ENCODE measurements at regions not wholly inside any gene's neighbourhood (a gene's known extent, or its start where the extent isn't known, plus 50 kb on each side); places are given as distances from the start of the nearest gene placed in this dataset.
A peak's percentile ranks its signal among the peaks of the same experiment; 100 is the strongest.

DNA sequence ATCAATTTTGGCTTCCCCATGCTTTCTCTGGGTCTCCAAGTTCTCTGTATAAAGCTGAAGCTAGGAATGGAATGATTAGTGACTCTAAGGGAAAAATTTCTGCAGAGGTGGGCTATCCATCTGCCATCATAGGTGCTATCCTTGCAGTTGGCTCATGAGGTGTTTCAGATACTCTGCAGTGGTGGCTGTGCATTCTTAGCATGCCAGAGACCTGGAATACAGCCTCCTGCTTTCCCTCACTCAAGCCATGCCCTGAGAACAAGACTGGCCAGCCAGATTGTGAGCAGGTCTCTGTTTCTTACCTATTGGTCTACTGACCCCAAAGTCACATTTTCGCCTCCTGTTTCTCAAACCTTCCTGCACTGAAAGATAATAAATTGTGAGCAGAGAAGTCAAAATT is 719.6 kb downstream of the CCSER2 start:
- no peak for DNase-seq
- Histone ChIP-seq H3K36me3 (replicated peaks in 1 of 2; ENCODE audit: insufficient read depth in 1 of 2, low read depth in 2 of 2) (no peaks in the 10 kb centered on the region), H3K9me3 (no peaks in the 10 kb centered on the region), H3K27ac (no peak overlapping the region), H3K4me1 (no peaks in the 10 kb centered on the region), H3K4me3 (no peak overlapping the region), H3K27me3 (no peaks in the 10 kb centered on the region)
- TF ChIP-seq, protein P1, sequence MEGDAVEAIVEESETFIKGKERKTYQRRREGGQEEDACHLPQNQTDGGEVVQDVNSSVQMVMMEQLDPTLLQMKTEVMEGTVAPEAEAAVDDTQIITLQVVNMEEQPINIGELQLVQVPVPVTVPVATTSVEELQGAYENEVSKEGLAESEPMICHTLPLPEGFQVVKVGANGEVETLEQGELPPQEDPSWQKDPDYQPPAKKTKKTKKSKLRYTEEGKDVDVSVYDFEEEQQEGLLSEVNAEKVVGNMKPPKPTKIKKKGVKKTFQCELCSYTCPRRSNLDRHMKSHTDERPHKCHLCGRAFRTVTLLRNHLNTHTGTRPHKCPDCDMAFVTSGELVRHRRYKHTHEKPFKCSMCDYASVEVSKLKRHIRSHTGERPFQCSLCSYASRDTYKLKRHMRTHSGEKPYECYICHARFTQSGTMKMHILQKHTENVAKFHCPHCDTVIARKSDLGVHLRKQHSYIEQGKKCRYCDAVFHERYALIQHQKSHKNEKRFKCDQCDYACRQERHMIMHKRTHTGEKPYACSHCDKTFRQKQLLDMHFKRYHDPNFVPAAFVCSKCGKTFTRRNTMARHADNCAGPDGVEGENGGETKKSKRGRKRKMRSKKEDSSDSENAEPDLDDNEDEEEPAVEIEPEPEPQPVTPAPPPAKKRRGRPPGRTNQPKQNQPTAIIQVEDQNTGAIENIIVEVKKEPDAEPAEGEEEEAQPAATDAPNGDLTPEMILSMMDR (IDR thresholded peaks at IDR 0.05): no peak
- intact Hi-C loops (cut with DNase I): no loop called here
- 84 to 93% methylated on average over 1 of the region's 1 CpG for WGBS, 2 donors
- ATAC-seq: no peak

GRCh38 chr10:85048644-85049043 is 720.3 kb downstream of the CCSER2 start:
- H3K27ac ChIP-seq: no peak overlapping the region
- no peaks in the 10 kb centered on the region for H3K27me3 ChIP-seq
- ATAC-seq (no peak), DNase-seq (no peak)
- H3K4me1 ChIP-seq: no peaks in the 10 kb centered on the region
- H3K4me3 ChIP-seq: no peak overlapping the region
- intact Hi-C loops (cut with DNase I): no loop called here
- TF ChIP-seq, protein P1 (IDR thresholded peaks at IDR 0.05): no peak
- TF ChIP-seq POLR2A (IDR thresholded peaks at IDR 0.05): no peak
- 39 to 40% methylated on average over 2 of the region's 2 CpGs for WGBS, 2 donors
- H3K36me3 ChIP-seq (replicated peaks in 1 of 2; ENCODE audit: insufficient read depth in 1 of 2, low read depth in 2 of 2): no peaks in the 10 kb centered on the region
- no peaks in the 10 kb centered on the region for H3K9me3 ChIP-seq

- Histone ChIP-seq H3K4me1 (no peaks in the 10 kb centered on the region), H3K27ac (no peak overlapping the region), H3K9me3 (no peaks in the 10 kb centered on the region), H3K36me3 (replicated peaks in 1 of 2; ENCODE audit: insufficient read depth in 1 of 2, low read depth in 2 of 2) (no peaks in the 10 kb centered on the region), H3K27me3 (no peaks in the 10 kb centered on the region), H3K4me3 (no peak overlapping the region)
- ATAC-seq (peak; percentile 50), DNase-seq (peak in 3 of 4 donors; percentile 13 to 22 (median 15))
- WGBS, 2 donors: 61 to 75% methylated on average over 2 of the region's 2 CpGs
- TF ChIP-seq, protein P1 (IDR thresholded peaks at IDR 0.05): no peak
- no peak for TF ChIP-seq POLR2A (IDR thresholded peaks at IDR 0.05)
- intact Hi-C loops (cut with DNase I): no loop called here
Measured at GRCh38 chr10:85060944-85061343, 732.6 kb downstream of the CCSER2 start.

- intact Hi-C loops (cut with DNase I): no loop called here
- DNase-seq (no peak), ATAC-seq (no peak)
- no peak for TF ChIP-seq POLR2A (IDR thresholded peaks at IDR 0.05)
- TF ChIP-seq, protein P1 (IDR thresholded peaks at IDR 0.05): no peak
- Histone ChIP-seq H3K27me3 (no peaks in the 10 kb centered on the region), H3K27ac (no peak overlapping the region), H3K4me1 (no peaks in the 10 kb centered on the region), H3K9me3 (no peaks in the 10 kb centered on the region), H3K36me3 (replicated peaks in 1 of 2; ENCODE audit: insufficient read depth in 1 of 2, low read depth in 2 of 2) (no peaks in the 10 kb centered on the region), H3K4me3 (no peak overlapping the region)
- 84 to 85% methylated on average over 2 of the region's 2 CpGs for WGBS, 2 donors
Measured at GRCh38 chr10:85061401-85061800, 733.0 kb downstream of the CCSER2 start.

GRCh38 chr10:85067955-85068354 is 739.6 kb downstream of the CCSER2 start:
- Histone ChIP-seq H3K27me3 (no peaks in the 10 kb centered on the region), H3K4me3 (no peak overlapping the region), H3K27ac (no peak overlapping the region), H3K4me1 (no peaks in the 10 kb centered on the region), H3K36me3 (replicated peaks in 1 of 2; ENCODE audit: insufficient read depth in 1 of 2, low read depth in 2 of 2) (no peaks in the 10 kb centered on the region), H3K9me3 (no peaks in the 10 kb centered on the region)
- DNase-seq (no peak), ATAC-seq (no peak)
- 47 to 54% methylated on average over 1 of the region's 1 CpG for WGBS, 2 donors
- intact Hi-C loops (cut with DNase I): no loop called here
- TF ChIP-seq, protein P1 (IDR thresholded peaks at IDR 0.05): no peak
- no peak for TF ChIP-seq POLR2A (IDR thresholded peaks at IDR 0.05)
